GM19023 (cell line): ENCODE measurements at regions not wholly inside any gene's neighbourhood (a gene's known extent, or its start where the extent isn't known, plus 50 kb on each side); places are given as distances from the start of the nearest gene placed in this dataset.

Experiments used
- ATAC-seq: cut with Tn5 transposase; IDR thresholded peaks from one replicate; pipeline ENCODE4 v1.9.1; 2021; ENCODE audit warnings: mild to moderate bottlenecking, moderate library complexity; ENCODE audit not compliant: unreplicated experiment

- ATAC-seq: no peak
Observed at GRCh38 chr12:25009496-25010092, 60.7 kb upstream of the BCAT1 start.

GRCh38 chr12:25005376-25005775 is 56.5 kb upstream of the BCAT1 start:
- ATAC-seq: peak; percentile 41

GRCh38 chr12:25004447-25004846 is 55.5 kb upstream of the BCAT1 start:
- ATAC-seq: no peak

DNA sequence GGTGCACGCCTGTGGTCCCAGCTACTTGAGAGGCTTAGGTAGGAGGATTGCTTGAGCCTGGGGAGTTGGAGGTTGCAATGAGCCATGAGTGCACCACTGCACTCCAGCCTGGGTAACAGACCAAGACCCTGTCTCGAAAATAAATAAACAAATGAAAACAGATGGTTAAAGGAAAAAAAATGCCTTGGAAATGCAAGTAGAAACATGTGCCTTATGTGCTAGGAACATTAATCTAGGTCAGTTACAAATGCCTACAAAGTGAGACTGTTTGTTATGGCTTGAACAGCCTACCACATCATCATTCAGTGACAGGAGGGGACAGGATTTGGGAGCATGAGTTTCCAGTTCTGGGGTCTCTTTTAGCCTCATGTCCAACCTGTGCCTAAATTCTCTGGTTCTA is 52.4 kb upstream of the BCAT1 start:
- no peak for ATAC-seq
